ENCODE measurements at regions not wholly inside any gene's neighbourhood (a gene's known extent, or its start where the extent isn't known, plus 50 kb on each side); places are given as distances from the start of the nearest gene placed in this dataset.

- WGBS (ENCODE audit: insufficient coverage, low coverage, missing lambda C conversion rate) = 6% methylated on average over 5 of the region's 6 CpGs
- no peaks in the 10 kb centered on the region for H3K9me1 ChIP-seq (ENCODE audit: control insufficient read depth, insufficient read depth, low read length)
- no peaks in the 10 kb centered on the region for H3K79me2 ChIP-seq (ENCODE audit: control insufficient read depth, insufficient read depth, low read length)
- FAIRE-seq (no peak), DNase-seq (ENCODE audit: extremely low read depth in 1 of 4, low spot score in 3 of 4) (no peak), ATAC-seq (no peak)
- in situ Hi-C loops (cut with MboI) (no loop called here), intact Hi-C loops (cut with micrococcal nuclease) (no loop called here)
- no peak overlapping the region for H3K9ac ChIP-seq (ENCODE audit: insufficient read depth in 1 of 2, low read depth in 2 of 2, low read length in 2 of 2)
- H3K4me2 ChIP-seq (ENCODE audit: insufficient read depth, low read length) = no peak overlapping the region
- H4K20me1 ChIP-seq (replicated peaks; ENCODE audit: control insufficient read depth, insufficient read depth, low read length) = no peaks in the 10 kb centered on the region
- no peak overlapping the region for H3K27ac ChIP-seq (ENCODE audit: extremely low read depth, low read depth, low read length)
- no peaks in the 10 kb centered on the region for H3K36me3 ChIP-seq (ENCODE audit: control insufficient read depth, insufficient read depth, low read length)
- no peak overlapping the region for H3K4me3 ChIP-seq
- H3K4me1 ChIP-seq (replicated peaks in 1 of 2; ENCODE audit: control insufficient read depth in 2 of 2, insufficient read depth in 2 of 2, low read length in 2 of 2) = no peaks in the 10 kb centered on the region
- CTCF ChIA-PET (ENCODE audit: low intra/inter-chr PET ratio) = no interaction called here
- POLR2A ChIA-PET = interaction anchor here (0.6 to 0.8 kb wide), 2 partner anchors 24 to 68 kb away, joined by 3 read pairs; no protein-coding TSS in a partner anchor
- no TSS peak for BruUV-seq (replicated peaks)
- H3K27me3 ChIP-seq (ENCODE audit: control insufficient read depth in 2 of 2, insufficient read depth in 2 of 2, low read length in 2 of 2) = no peaks in the 10 kb centered on the region; a peak in 1 of 5 replicates
- no peaks in the 10 kb centered on the region for H3K9me3 ChIP-seq (replicated peaks; ENCODE audit: control insufficient read depth, insufficient read depth, low read depth, low read length)
- H2AFZ ChIP-seq (ENCODE audit: low read depth, low read length) = no peak overlapping the region
- no peak for TF ChIP-seq ZNF165 (CRISPR knock-in tag; IDR thresholded peaks at IDR 0.05; ENCODE audit: borderline replicate concordance)
- no peak for TF ChIP-seq FOXM1 (IDR thresholded peaks at IDR 0.05; ENCODE audit: low read depth)
- TF ChIP-seq FOXM1 (CRISPR knock-in tag; IDR thresholded peaks at IDR 0.05; ENCODE audit: low read depth) = no peak
- no peak for TF ChIP-seq FOXK1 (CRISPR knock-in tag; IDR thresholded peaks at IDR 0.05; ENCODE audit: borderline replicate concordance)
- TF ChIP-seq E2F6 (IDR thresholded peaks at IDR 0.05; ENCODE audit: borderline replicate concordance in 1 of 2, extremely low read depth in 1 of 2, insufficient read depth in 1 of 2, insufficient read length in 1 of 2, low read depth in 1 of 2, low read length in 1 of 2, poor library complexity in 1 of 2, severe bottlenecking in 1 of 2) = no peak
These were observed 201.1 kb upstream of the MVB12B start for GRCh38 chr9:126125577-126125976.

All from K562 (cell line).